AG09319 (cell line): ENCODE measurements at regions not wholly inside any gene's neighbourhood (a gene's known extent, or its start where the extent isn't known, plus 50 kb on each side); places are given as distances from the start of the nearest gene placed in this dataset.

ENCODE experiments used
- DNase-seq: peaks from one replicate; pipeline ENCODE4 v3.0.0-alpha.2; 2010; ENCODE audit warnings: low read depth; ENCODE audit errors: extremely low read depth
- TF ChIP-seq, protein P1 (sequence below): IDR thresholded peaks from 2 replicates; pipeline ENCODE4 v1.5.1; 2011; ENCODE audit warnings: low read depth, mild to moderate bottlenecking, inconsistent platforms, low read length, moderate library complexity

DNA sequence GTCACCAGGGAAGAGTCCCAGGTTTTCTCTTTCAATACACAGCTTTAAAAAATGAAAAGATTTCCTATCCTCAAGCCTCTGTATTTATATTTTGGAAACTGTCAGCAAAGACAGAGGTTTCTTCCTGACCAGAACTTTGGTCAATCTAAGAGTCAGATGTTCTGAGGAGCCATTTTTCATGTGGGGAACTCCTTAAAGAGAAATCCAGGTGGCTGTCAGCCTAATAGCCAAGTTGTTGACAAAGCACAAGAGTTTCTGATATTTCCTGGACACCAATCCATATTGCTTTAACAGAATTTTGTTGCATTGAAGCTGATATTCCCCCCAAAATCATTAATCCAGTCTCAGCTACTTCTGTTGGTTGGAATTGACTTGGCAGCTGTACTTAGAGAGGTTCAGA, 318.6 kb upstream of the NFIA start:
- DNase-seq, result no peak
- TF ChIP-seq, protein P1, sequence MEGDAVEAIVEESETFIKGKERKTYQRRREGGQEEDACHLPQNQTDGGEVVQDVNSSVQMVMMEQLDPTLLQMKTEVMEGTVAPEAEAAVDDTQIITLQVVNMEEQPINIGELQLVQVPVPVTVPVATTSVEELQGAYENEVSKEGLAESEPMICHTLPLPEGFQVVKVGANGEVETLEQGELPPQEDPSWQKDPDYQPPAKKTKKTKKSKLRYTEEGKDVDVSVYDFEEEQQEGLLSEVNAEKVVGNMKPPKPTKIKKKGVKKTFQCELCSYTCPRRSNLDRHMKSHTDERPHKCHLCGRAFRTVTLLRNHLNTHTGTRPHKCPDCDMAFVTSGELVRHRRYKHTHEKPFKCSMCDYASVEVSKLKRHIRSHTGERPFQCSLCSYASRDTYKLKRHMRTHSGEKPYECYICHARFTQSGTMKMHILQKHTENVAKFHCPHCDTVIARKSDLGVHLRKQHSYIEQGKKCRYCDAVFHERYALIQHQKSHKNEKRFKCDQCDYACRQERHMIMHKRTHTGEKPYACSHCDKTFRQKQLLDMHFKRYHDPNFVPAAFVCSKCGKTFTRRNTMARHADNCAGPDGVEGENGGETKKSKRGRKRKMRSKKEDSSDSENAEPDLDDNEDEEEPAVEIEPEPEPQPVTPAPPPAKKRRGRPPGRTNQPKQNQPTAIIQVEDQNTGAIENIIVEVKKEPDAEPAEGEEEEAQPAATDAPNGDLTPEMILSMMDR, result no peak

- DNase-seq, result no peak
- TF ChIP-seq, protein P1, result no peak
Observed at GRCh38 chr1:60762911-60763310, 319.4 kb upstream of the NFIA start.

- TF ChIP-seq, protein P1, result no peak
- DNase-seq, result no peak
Observed at GRCh38 chr1:60762176-60762575, 320.2 kb upstream of the NFIA start.

- TF ChIP-seq, protein P1, result no peak
- no peak for DNase-seq
Observed at GRCh38 chr1:60759291-60759690, 323.1 kb upstream of the NFIA start.

DNA sequence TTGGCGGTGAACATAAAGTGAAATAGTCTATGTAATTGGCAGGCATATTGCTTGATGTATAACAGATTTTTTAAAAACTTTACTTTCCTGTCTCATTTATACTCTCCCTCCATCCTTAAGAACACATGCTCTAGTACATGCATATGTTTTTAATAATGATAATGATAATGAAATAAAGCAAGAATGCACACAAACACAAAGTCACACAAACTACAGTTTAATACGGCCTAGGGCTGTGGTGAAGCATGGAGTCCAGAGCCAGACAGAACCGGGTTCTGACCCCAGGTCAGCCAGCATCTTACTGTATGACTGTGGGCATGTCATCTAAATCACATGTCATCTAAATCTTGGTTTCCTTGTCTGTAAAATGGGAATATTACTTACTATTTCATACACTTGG, 324.9 kb upstream of the NFIA start:
- TF ChIP-seq, protein P1, result no peak
- DNase-seq, result no peak

- TF ChIP-seq, protein P1, result no peak
- no peak for DNase-seq
Observed at GRCh38 chr1:60753036-60753900, 329.1 kb upstream of the NFIA start.

DNA sequence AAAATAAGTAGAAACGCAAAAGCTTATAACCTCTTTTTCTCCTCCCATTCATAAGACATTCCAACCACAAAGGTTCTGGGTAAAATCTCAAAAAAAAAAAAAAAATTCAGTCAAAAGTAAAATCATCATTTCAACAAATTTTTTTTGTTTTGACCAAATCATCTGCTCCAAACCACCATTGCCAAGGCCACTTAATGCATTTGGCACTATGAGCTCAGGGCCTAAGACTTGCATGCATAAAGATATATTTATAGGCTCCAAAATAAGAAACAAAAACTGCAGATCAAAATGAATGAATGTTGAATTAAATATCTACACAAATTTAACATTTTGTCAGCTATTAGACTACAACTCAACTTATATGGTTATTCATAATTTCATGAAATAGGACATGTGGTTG, 331.1 kb upstream of the NFIA start:
- TF ChIP-seq, protein P1, result no peak
- DNase-seq, result no peak
